GM19468 (cell line): ENCODE measurements at regions not wholly inside any gene's neighbourhood (a gene's known extent, or its start where the extent isn't known, plus 50 kb on each side); places are given as distances from the start of the nearest gene placed in this dataset.
A peak's percentile ranks its signal among the peaks of the same experiment; 100 is the strongest.

Experiments
- ATAC-seq: cut with Tn5 transposase; IDR thresholded peaks from one replicate; pipeline ENCODE4 v1.9.1; 2021; ENCODE audit warnings: mild to moderate bottlenecking, moderate library complexity, moderate number of reproducible peaks; ENCODE audit not compliant: unreplicated experiment; ENCODE audit errors: extremely low read depth

DNA sequence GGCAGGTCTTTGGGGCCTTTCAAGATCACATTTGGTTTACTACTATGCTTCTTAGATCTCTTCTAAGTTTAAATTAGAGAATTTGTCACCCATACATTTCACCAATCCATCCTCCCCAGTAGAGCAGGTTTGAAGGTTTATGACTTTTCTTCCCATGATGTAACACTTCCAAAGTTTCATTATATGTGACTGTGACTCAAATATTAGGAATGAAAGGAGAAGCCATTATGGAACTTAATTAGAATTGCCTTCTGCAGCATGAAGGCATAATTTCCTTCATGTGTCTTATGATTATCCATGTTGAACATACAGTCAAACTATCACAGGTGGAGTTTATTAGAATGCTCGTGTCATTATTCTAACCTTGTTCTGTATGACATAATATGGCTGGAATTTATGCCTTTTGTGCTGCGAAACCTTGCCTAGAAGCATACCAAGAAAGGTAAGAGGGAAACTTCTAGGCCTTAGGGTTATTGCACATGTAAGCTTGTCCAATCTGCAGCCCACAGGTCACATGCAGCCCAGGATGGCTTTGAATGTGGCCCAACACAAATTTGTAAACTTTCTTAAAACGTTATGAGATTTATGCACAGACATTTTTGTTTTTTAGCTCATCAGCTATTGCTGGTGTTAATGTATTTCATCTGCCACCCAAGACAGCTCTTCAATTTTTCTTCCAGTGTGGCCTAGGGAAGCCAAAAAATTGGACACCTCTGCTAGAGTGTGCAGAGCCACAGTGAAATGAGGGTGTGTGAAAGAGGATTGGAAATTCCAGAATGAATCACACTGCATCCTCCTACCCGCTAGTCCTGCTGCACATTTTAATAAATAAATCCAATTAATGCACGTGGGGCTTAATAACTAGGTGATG is 133.6 kb downstream of the TMEM26 start:
- ATAC-seq = no peak

DNA sequence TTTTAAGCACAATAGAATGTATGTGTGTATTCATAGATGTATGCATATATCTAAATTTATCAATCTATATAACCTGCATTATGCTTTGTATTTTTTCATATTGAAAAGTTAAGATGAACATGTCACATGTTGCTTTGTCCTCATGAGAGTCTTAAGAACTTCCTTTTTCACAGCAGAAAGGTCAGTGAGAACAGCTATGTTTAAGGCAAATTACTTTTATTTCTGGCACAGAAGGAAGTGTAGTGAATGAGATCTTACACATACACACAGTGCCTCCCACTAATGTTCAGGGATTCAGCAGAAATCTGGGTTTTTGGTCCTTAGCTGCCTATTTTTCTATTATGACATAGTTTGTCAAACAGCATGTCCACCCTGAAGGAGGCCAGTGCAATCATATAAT is 134.8 kb downstream of the TMEM26 start:
- no peak for ATAC-seq

DNA sequence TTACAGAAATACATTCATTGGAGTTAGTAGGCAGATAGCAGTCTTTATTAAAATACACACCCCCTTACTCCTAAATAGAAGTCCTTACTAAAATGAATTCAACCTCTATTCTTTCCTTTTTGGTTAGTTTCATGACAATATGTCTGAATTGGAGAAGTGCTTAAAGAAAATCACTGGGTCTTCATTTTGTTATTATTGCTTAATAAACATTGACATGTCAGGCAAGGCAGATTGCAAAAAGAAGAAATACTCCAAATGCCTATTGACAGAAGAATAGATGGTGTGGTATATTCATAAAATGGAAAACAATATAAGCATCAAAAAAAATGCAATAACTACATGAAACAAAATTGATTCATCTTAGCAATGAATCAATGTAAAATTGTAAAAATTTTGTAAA is 135.5 kb downstream of the TMEM26 start:
- no peak for ATAC-seq

DNA sequence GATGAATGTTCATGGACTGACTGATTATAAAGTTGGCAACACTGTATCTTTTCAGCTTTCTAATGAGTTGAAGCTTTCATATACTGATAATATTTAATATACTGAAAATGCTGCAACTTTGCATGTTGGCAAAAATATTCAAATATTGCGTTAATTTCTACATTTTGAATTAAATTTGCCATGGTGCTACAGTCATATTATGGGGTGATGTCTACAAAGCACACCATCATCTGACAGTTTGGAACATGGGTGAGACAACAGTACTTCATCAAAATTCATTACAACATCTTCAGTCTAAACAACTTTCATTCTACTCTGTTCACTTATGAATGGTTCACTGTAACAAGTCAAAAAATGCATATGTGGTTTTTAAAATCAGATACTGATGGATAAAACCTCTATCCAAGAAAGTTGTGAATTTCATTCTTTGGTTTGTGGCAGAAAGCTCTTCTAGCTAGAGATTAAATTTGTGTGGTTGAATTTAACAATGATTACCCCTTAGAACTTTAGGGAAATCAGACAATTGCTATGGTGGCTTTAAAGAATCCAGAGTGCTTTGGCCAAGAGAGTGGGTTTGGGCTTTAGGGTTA is 136.4 kb downstream of the TMEM26 start:
- no peak for ATAC-seq

DNA sequence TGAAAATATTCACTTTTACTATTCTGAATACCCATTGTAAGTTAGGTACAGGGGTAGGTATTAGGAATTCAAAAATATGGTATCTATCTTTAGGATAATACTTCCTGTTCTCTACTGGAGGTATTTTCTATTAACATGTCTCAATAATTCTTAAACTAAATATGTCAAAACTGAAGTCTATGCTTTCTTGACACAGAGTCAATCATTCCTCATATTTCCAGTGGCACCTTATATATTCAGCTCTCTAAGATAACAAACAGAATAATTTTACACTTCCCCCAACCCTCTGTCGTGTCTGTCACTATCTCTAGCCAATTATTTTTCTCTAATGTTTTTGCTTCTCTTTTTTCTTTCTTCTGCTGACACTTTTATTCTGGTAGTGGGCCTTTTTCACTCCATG is 138.9 kb downstream of the TMEM26 start:
- no peak for ATAC-seq

DNA sequence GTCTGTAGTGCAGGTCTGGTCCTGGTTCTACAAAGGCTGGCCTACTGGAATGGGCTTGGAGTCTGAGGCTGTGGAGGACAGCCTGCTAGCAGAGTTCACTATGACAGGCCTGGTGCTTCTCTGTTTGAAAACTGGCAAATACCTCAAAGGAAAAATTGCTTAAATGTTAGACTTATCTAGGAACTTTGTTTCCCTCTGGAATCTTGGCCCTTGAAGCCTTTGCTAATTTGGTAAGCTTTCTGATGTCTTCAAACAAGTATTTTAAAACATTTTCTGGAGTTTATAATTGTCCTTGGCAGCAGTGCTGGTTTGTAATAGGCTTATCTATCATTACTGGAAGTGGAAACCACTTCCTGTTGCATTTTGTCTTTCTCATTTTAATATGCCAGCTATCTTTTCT is 139.7 kb downstream of the TMEM26 start:
- ATAC-seq = no peak

DNA sequence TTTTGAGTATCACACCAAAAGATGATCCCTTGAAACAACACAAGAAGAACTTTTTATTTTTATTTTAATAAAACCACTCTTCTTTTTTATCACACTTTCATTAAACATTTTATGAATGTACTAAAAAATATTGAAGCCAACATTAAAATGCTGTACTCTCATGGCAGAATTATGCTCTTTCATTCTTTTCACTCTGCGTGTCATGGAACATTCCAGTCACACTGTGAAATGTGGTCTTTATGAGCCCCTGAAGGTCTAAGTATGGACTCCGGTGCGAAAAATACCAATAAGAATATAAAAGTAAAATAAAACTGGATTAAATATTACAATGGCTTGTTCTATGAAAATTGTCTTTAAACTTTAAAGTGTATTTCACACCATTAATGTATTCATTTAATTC is 148.4 kb downstream of the TMEM26 start:
- no peak for ATAC-seq

DNA sequence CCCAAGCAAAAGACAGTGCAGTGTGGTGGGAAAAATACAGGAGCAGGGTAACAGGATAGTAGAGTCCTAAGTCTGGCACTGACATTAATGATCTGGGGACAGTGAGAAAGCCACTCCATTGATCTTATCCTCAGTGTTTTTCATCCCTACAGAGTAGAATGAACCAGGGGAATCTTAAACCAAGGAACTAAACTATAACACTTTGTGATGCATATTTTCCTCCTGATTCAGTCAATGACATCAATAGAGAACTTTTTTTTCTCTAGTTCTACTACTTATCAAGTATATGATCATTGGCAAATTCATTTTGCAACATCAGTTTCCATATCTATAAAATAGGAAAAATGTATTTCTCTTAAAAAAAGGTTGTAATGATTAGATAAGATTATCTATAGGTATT is 151.1 kb downstream of the TMEM26 start:
- ATAC-seq = no peak

DNA sequence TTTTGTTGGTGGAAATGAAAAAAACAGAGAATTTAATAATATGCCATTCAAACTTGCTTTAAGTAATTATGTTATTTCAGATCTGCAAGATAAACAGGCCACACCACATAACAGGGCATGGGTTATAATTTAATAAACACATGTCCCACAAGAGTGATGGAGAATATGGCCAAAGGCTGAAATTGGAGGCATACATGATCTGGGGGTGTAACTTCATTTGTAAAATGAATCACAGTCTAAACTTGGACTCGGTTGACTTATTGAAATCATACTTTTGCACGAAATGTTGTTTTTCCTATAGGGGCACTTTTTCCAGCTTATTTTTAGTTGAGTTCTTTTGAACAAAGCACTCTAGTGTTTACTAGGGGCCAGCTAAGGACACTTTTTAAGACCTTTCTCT is 151.6 kb downstream of the TMEM26 start:
- no peak for ATAC-seq

DNA sequence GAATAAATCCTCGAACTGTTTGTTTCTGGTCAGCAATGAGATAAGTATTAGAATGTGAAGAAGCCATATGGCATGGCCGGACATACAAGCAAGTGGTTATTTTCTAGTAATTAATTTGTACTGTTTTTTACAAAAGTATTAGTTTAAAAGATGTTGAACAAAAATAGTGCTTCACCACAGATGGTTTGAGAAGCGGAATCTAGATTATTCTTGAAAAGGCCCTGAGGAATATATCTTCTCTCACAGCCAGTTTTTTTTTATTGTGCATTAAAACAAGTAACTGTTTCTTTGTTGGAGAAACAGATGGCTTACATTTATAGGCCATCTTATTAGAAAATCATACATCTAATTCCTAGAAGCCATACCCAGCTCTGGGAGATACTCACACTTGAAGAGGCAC is 153.3 kb downstream of the TMEM26 start:
- no peak for ATAC-seq

DNA sequence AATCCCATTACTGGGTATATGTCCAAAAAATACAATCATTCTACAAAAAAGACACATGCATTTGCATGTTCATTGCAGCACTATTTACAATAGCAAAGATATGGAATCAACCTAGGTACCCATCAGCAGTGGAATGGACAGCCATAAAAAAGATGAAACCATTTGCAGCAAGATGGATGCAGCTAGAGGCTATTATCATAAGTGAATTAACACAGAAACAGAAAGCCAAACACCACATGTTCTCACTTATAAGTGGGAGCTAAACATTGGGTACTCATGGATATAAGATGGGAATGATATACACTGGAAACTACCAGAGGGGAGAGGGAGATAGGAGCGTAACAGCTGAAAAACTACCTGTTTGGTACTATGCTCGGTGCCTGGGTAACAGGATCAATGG is 154.0 kb downstream of the TMEM26 start:
- ATAC-seq = no peak

DNA sequence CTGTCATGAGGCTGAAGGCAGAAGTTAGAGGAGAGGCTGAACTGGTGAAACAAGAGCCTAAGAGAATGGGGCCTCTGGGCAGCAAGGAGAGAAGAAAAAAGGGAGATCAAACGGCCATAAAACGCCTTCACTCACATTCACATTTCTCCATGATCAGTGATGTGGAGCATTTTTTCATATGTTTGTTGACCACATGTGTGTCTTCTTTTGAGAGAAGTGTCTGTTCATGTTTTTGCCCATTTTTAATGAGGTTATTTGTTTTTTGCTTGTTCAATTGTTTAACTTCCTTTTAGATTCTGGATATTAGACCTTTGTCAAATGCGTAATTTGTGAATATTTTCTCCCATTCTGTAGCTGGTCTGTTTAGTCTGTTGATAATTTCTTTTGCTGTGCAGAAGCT is 155.0 kb downstream of the TMEM26 start:
- ATAC-seq = no peak

DNA sequence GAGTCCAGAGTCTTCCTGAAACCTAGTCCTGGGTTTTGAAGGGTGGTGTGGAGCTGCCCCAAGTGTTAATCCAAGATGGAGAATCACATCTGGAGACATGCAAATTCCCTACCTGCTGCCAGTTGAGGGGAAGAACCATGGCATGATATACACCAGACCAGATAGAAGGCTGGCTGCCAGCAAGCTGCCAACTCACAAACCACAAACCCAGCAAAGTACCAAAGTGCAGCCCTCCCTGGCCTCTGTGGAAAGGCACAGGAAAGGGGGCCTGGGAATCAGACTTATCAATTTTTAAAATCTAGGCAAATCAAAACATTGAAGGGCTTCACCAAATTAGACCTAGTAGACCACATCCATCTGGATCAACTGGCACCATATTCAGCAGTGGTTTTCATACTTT is 157.0 kb downstream of the TMEM26 start:
- ATAC-seq = no peak

DNA sequence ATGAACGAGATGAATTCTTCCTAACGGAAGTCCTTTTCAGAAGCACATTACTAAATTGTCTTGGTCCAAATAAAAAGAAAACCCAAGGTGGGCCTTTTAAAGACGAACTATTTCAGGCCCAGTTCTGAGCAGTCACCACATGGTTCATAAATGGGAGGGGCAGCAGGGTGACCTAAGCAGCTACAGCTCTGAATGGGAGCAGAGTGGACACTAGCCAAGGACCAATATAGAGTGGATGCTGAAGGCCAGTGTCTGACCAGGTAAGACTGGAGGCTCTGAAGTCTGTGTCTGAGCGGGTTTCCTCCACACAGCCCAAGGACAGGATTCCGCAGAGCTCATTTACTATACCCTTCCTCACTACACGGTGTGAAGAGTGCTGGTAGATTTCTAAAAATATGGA is 159.1 kb downstream of the TMEM26 start:
- ATAC-seq = no peak

DNA sequence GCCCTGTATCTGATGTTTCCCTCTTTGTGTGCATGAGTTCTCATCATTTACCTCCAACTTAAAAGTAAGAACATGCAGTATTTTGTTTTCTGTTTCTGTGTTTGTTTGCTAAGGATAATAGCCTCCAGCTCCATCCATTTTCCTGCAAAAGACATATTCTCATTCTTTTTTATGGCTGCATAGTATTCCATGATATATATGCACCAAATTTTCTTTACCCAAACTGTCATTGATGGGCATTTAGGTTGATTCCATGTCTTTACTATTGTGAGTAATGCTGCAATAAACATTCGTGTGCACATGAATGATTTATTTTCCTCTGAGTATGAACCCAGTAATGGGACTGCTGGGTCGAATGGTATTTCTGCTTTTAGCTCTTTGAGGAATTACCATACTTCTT is 163.4 kb downstream of the TMEM26 start:
- no peak for ATAC-seq

DNA sequence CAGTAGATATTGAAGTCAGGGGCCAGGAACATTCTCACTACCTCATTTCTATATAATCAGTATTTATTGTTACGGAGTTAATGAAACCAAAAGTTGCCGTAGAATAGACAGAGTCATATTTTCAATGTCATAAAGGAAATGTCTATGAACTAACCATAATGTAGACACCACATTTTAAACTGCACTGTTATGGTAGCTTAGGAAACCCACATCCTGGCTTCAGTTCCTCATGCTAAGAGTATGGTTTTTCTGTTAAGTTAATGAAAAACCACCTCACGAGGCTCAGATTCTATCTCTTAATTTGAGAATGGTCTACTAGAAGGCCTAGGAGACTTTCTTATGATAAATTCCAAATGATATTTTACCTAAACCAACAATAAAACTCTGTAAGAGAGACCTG is 166.5 kb downstream of the TMEM26 start:
- ATAC-seq = peak; percentile 100

DNA sequence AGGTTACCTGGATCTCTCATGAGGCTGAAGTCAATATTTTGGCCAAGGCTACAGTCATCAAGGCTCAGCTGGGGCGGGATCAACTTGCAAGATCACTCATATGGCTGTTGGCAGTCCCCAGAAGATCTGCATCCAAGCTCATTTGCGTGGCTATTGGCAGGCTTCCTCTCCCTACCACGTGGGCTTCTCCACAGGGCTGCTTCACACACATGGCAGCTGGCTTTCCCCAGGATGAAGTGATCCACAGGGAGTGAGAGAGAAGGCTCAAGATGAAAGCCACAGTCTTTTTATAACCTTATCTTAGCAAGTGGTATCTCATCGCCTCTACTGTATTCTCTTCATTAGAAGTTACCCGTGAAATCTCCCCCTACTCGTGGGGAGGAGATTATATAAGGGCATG is 167.4 kb downstream of the TMEM26 start:
- no peak for ATAC-seq

DNA sequence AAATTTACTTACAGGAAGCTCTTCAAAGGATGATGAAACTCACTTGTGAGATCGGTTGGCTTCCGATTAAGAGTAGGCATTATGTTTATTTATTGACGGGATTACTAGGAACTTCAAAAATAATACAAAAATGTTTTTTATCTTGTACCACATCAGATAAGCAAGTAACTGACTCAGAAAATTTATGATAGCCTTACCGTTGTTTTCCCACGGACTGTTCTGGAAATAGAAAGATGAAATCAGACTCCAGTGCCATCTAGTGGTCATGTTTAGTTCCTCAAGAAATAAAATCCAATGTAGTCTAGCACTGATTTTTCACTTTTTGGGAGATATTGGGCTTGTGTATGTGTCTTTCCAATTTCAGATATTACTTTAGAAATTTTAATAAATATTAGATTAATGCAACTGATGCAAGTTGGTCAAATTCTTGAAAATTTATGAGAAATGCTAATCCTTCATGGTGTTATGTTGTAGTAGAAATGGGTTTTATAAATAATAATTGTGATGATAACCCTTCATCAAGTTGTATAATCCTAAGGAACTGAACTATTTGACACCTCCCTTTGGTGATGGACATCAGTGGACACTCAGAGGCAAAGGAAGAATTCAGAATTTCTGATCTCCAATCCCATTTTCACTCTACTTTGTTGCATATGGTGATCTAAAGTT is 168.8 kb downstream of the TMEM26 start:
- ATAC-seq = no peak

DNA sequence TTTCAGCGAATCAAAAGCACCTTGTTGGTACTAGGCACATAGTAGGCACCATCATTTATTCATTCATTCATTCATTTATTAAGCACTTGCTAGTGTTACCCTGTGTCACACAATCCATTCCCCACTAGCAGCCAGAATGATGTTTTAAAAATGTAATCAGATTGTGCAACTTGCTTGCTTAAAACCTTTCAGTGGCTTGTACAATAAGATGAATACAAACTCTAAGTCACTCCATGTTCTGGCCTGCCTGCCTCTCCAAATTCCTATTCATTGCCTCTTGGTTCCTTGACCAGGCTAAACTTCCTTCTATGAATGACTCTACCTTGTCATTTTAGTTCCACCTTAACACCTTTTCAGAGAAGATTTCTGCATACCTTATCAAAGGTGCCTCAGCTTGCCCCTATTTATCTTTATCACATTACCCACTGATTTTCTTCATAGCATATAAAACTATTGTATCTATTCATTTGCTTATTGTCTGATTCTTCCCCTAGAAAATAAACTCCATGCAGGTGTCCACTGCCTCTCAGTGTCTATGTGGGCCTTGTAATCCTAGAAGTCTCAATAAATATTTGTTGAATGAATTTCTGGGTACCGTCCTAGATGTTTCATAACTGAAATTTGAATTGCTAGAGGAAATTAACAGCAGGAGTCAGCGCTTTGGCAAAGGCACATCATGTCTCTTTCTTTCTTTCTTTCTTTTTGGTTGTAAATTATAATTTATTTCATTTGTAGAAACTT is 169.5 kb downstream of the TMEM26 start:
- ATAC-seq = no peak

DNA sequence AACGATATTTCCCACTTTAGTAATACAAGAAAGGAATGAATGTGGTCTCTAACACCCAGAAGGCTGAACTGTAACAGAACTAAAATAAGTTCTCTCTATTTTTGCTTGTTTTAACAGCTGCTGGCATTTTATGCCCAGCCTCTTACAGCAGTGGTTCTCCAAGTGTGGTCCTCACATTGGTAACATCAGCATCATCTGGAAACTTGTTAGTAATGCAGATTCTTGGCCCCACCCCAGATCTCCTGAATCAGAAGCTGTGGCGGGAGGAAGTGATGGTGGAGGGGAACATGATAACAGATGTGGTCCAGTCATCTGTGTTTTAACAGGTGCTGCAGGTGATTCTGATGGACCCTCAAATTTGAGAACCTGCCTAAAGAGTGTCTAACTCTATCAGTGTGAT is 170.1 kb downstream of the TMEM26 start:
- no peak for ATAC-seq

DNA sequence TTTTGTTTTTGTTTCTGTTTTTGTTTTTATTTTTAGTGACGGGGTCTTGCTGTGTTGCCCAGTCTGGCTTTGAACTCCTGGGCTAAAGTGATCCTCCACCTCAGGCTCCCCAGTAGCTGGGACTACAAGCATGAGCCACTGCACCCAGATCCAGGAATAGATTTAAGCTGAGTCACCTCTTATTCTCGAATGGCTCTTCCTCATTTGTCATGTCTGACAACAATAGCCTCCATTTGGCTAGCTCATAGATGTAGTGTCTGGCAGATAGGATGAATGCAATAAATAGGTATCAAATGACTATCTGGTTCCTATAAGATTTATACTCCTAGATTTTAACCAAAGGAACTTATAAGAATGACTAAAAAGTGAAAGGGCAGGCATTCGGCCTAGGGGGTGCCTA is 172.9 kb downstream of the TMEM26 start:
- no peak for ATAC-seq
